ENCODE measurements at regions not wholly inside any gene's neighbourhood (a gene's known extent, or its start where the extent isn't known, plus 50 kb on each side); places are given as distances from the start of the nearest gene placed in this dataset.

- no peaks in the 10 kb centered on the region for H4K20me1 ChIP-seq (ENCODE audit: control insufficient read depth, insufficient read depth, insufficient read length)
- no peak overlapping the region for H3K23ac ChIP-seq (ENCODE audit: insufficient read length, low read depth, low read length)
- no peak overlapping the region for H2BK20ac ChIP-seq (ENCODE audit: low read depth, low read length, poor library complexity, severe bottlenecking)
- no peak overlapping the region for H4K8ac ChIP-seq (replicated peaks; ENCODE audit: insufficient read length, low read depth, low read length)
- H3K23me2 ChIP-seq (ENCODE audit: insufficient read length, low read depth, low read length, poor library complexity, severe bottlenecking): no peaks in the 10 kb centered on the region
- WGBS (ENCODE audit: extremely low coverage, insufficient read length, low lambda C conversion rate): no CpG with 5 or more reads among the region's 5 CpGs
- H4K91ac ChIP-seq (ENCODE audit: insufficient read length, low read depth, low read length): no peak overlapping the region
- H2BK15ac ChIP-seq (ENCODE audit: low read depth, low read length): no peak overlapping the region
- Mint-ChIP-seq H3K27me3 (ENCODE audit: low read depth) (peaks cover 13% of the 10 kb centered on the region), H3K36me3 (ENCODE audit: insufficient read depth in 1 of 3, low read depth in 3 of 3) (no peaks in the 10 kb centered on the region), H3K9me3 (no peaks in the 10 kb centered on the region), H3K27ac (no peak overlapping the region), H3K4me1 (peaks cover 0 to 4% of the 10 kb centered on the region in 2 experiments; a peak in 1 of 4 replicates), H3K4me3 (no peak overlapping the region)
- H3K18ac ChIP-seq (ENCODE audit: insufficient read length, low read depth, low read length): no peak overlapping the region
- H2BK5ac ChIP-seq (ENCODE audit: insufficient read length, low read length): no peak overlapping the region
- H3K4me1 ChIP-seq (ENCODE audit: insufficient read depth, low read length): no peaks in the 10 kb centered on the region
- H2AK5ac ChIP-seq (ENCODE audit: insufficient read length, low read length): no peak overlapping the region
- no peaks in the 10 kb centered on the region for H3K79me2 ChIP-seq (ENCODE audit: insufficient read depth, low read length)
- H3K9ac ChIP-seq (ENCODE audit: extremely low read depth, insufficient read length, low read length): no peak overlapping the region
- no peaks in the 10 kb centered on the region for H3K79me1 ChIP-seq (ENCODE audit: insufficient read depth, low read depth, low read length, poor library complexity, severe bottlenecking)
- H2BK120ac ChIP-seq (ENCODE audit: low read depth, low read length, poor library complexity, severe bottlenecking): no peak overlapping the region
- no peak for TF ChIP-seq CTCF (conservative IDR thresholded peaks at IDR 0.05)
- no peaks in the 10 kb centered on the region for H3K9me3 ChIP-seq (ENCODE audit: control insufficient read depth, low read depth, low read length)
- H2BK12ac ChIP-seq (ENCODE audit: insufficient read length, low read depth, low read length): no peak overlapping the region
- H2AFZ ChIP-seq (ENCODE audit: low read length): no peak overlapping the region
- H3T11ph ChIP-seq (ENCODE audit: low read length): no peak overlapping the region
- H3K14ac ChIP-seq (ENCODE audit: insufficient read depth, low read length): no peak overlapping the region
- no peak overlapping the region for H3K4ac ChIP-seq (ENCODE audit: low read depth, low read length)
- no peak overlapping the region for H4K5ac ChIP-seq (ENCODE audit: insufficient read length, low read depth, low read length)
- DNase-seq: no peak
- no peak overlapping the region for H3K56ac ChIP-seq (ENCODE audit: insufficient read length, low read depth, low read length)
- H3K27me3 ChIP-seq (ENCODE audit: insufficient read depth, low read length): no peaks in the 10 kb centered on the region
- no peak overlapping the region for H3K4me2 ChIP-seq (ENCODE audit: insufficient read depth, insufficient read length, low read length)
- H3K27ac ChIP-seq (ENCODE audit: insufficient read length, low read depth, low read length): no peak overlapping the region
Measured at GRCh38 chr5:5883146-5883545, 460.7 kb downstream of the ICE1 start.
